HG02870 (cell line): ENCODE measurements at regions not wholly inside any gene's neighbourhood (a gene's known extent, or its start where the extent isn't known, plus 50 kb on each side); places are given as distances from the start of the nearest gene placed in this dataset.
"Not testable (repeated sequence)": the region's sequence is repeated elsewhere in the genome, so short reads cannot be mapped to it uniquely, and the experiment has no call there.

Experiments used
- ATAC-seq: cut with Tn5 transposase; IDR thresholded peaks from one replicate; pipeline ENCODE4 v1.9.1; 2021; ENCODE audit warnings: mild to moderate bottlenecking, moderate library complexity; ENCODE audit not compliant: unreplicated experiment

GRCh38 chr4:146124023-146124680 lies 51.4 kb upstream of the LSM6 start:
- peak; percentile 93 for ATAC-seq

GRCh38 chr4:146123231-146123630 lies 52.3 kb upstream of the LSM6 start:
- no peak for ATAC-seq

- ATAC-seq, result no peak
These were observed 53.1 kb upstream of the LSM6 start for GRCh38 chr4:146122398-146122797.

GRCh38 chr4:146121757-146122156 lies 53.8 kb upstream of the LSM6 start:
- no peak for ATAC-seq

GRCh38 chr4:146119845-146120404 lies 55.6 kb upstream of the LSM6 start:
- ATAC-seq, result no peak

GRCh38 chr4:146114066-146114465 lies 61.5 kb upstream of the LSM6 start:
- no peak for ATAC-seq

GRCh38 chr4:146113171-146113570 lies 62.3 kb upstream of the LSM6 start:
- no peak for ATAC-seq

- ATAC-seq, result peak; percentile 36
These were observed 63.1 kb upstream of the LSM6 start for GRCh38 chr4:146112389-146112788.

GRCh38 chr4:146110871-146111485 lies 64.5 kb upstream of the LSM6 start:
- peak; percentile 69 for ATAC-seq

- no peak for ATAC-seq
These were observed 66.8 kb upstream of the LSM6 start for GRCh38 chr4:146108756-146109155.

GRCh38 chr4:146107587-146108240 lies 67.8 kb upstream of the LSM6 start:
- no peak for ATAC-seq

GRCh38 chr4:146105464-146105863 lies 70.1 kb upstream of the LSM6 start:
- peak; percentile 63 for ATAC-seq

GRCh38 chr4:146104541-146104940 lies 71.0 kb upstream of the LSM6 start:
- ATAC-seq, result no peak

- ATAC-seq, result not testable (repeated sequence)
These were observed 71.5 kb upstream of the LSM6 start for GRCh38 chr4:146104052-146104451.

- ATAC-seq, result no peak
These were observed 75.9 kb upstream of the LSM6 start for GRCh38 chr4:146099585-146099984.

GRCh38 chr4:146098978-146099377 lies 76.5 kb upstream of the LSM6 start:
- peak; percentile 73 for ATAC-seq

GRCh38 chr4:146098397-146098796 lies 77.1 kb upstream of the LSM6 start:
- peak; percentile 75 for ATAC-seq

GRCh38 chr4:146096371-146096770 lies 79.1 kb upstream of the LSM6 start:
- ATAC-seq, result no peak

- ATAC-seq, result no peak
These were observed 79.7 kb upstream of the LSM6 start for GRCh38 chr4:146095860-146096259.

- ATAC-seq, result no peak
These were observed 80.3 kb upstream of the LSM6 start for GRCh38 chr4:146095091-146095690.

GRCh38 chr4:146088690-146089089 lies 86.8 kb upstream of the LSM6 start:
- ATAC-seq, result no peak

GRCh38 chr4:146087856-146088255 lies 87.7 kb upstream of the LSM6 start:
- ATAC-seq, result no peak
